HCT116 (cell line): ENCODE measurements at regions not wholly inside any gene's neighbourhood (a gene's known extent, or its start where the extent isn't known, plus 50 kb on each side); places are given as distances from the start of the nearest gene placed in this dataset.

ENCODE experiments used
- ATAC-seq: fragments of 200-7000 bp; cut with Tn5 transposase; 2 replicates; pipeline ENCODE4 v1.9.1; 2020; ENCODE audit warnings: mild to moderate bottlenecking, moderate library complexity
- BruUV-seq: library from RNA; stranded (reverse); fragments of 400-500 nt; replicated peaks from 2 replicates; lab custom pipeline; 2021; lab: Mats Ljungman, UMichigan
- CTCF ChIA-PET: fragments of 300-600 bp; sonication (Branson Sonifier 250); formaldehyde crosslinking; loops from one replicate; lab custom pipeline; 2021; ENCODE audit warnings: antibody characterized with exemption; lab: Charles Lee
- POLR2A ChIA-PET: fragments of 300-600, 350-600 bp; sonication (Branson Sonifier 250); formaldehyde crosslinking; loops from one replicate; lab custom pipeline; 2021; ENCODE audit warnings: antibody characterized with exemption; lab: Charles Lee
- RAD21 ChIA-PET, 2 experiments: fragments of 300-600 bp; sonication (Branson Sonifier 250); formaldehyde crosslinking; loops; one replicate each; lab custom pipeline; 2023; ENCODE audit warnings: low total read pairs in 2 of 2; ENCODE audit not compliant: uncharacterized antibody in 2 of 2, unreplicated experiment in 2 of 2, low non-redundant PET in 1 of 2; lab: Charles Lee
- DNase-seq: peaks from one replicate; pipeline ENCODE4 v3.0.0-alpha.2; 2010; ENCODE audit warnings: low read depth, low spot score
- H2AFZ ChIP-seq: fragments of 200-600 bp; shearing (Covaris generic), sonication (generic); 2 replicates; pipeline ENCODE4 v1.6.1; 2017; ENCODE audit warnings: low read depth, mixed run types, mixed read lengths, antibody characterized with exemption, low read length; ENCODE audit not compliant: poor library complexity, severe bottlenecking
- H3K27ac ChIP-seq: 2 replicates; pipeline ENCODE4 v1.5.1; 2012; ENCODE audit warnings: low read depth, low read length
- H3K27me3 ChIP-seq: fragments of 200-600 bp; sonication (generic); 2 replicates; pipeline ENCODE4 v1.6.1; 2016; ENCODE audit warnings: mixed run types, low read length, mixed read lengths; ENCODE audit not compliant: insufficient read depth
- H3K36me3 ChIP-seq, 2 experiments: fragments of 200-500 bp in 1 of 2; fragments of 200-600 bp in 1 of 2; sonication (Bioruptor generic) in 1 of 2; sonication (generic) in 1 of 2; 2 replicates each; pipeline versions ENCODE4 v1.5.1 to v1.6.1; 2014 to 2016; ENCODE audit warnings: low read length in 2 of 2, inconsistent platforms in 1 of 2, mixed read lengths in 1 of 2, mixed run types in 1 of 2; ENCODE audit not compliant: insufficient read depth in 2 of 2, control insufficient read depth in 1 of 2
- H3K4me1 ChIP-seq, 2 experiments: fragments of 200-600 bp in 1 of 2; sonication (generic) in 1 of 2; 2 replicates each; pipeline versions ENCODE4 v1.5.1 to v1.6.1; 2012 to 2017; ENCODE audit warnings: low read length in 2 of 2, inconsistent platforms in 1 of 2, mild to moderate bottlenecking in 1 of 2, mixed read lengths in 1 of 2, mixed run types in 1 of 2, moderate library complexity in 1 of 2; ENCODE audit not compliant: insufficient read depth in 2 of 2, control insufficient read depth in 1 of 2
- H3K4me2 ChIP-seq: fragments of 200-600 bp; sonication (generic); 2 replicates; pipeline ENCODE4 v1.6.1; 2017; ENCODE audit warnings: mixed run types, low read length, mixed read lengths
- H3K4me3 ChIP-seq, 2 experiments: fragments of 200-600 bp in 1 of 2; sonication (generic) in 1 of 2; replicated peaks in 1 of 2; 2 replicates each; pipeline ENCODE4 v1.5.1; 2011 to 2016; ENCODE audit warnings: low read length in 2 of 2, control low read depth in 1 of 2, low read depth in 1 of 2, mild to moderate bottlenecking in 1 of 2, mixed read lengths in 1 of 2, mixed run types in 1 of 2
- H3K79me2 ChIP-seq: fragments of 200-600 bp; sonication (generic); 2 replicates; pipeline ENCODE4 v1.6.1; 2017; ENCODE audit warnings: mild to moderate bottlenecking, mixed run types, low read length, moderate library complexity, mixed read lengths; ENCODE audit not compliant: insufficient read depth
- H3K9ac ChIP-seq: fragments of 200-600 bp; sonication (generic); 2 replicates; pipeline ENCODE4 v1.6.1; 2016; ENCODE audit warnings: low read length, mixed read lengths
- H3K9me2 ChIP-seq: fragments of 200-600 bp; sonication (generic), shearing (Covaris generic); 2 replicates; pipeline ENCODE4 v1.6.1; 2017; ENCODE audit warnings: mixed run types, mild to moderate bottlenecking, moderate library complexity; ENCODE audit not compliant: insufficient read depth
- H3K9me3 ChIP-seq, 2 experiments: fragments of 200-500 bp in 1 of 2; fragments of 200-600 bp in 1 of 2; sonication (Bioruptor generic) in 1 of 2; sonication (generic) in 1 of 2; 2 replicates each; pipeline ENCODE4 v1.6.1; 2014 to 2017; ENCODE audit warnings: low read length in 2 of 2, mixed read lengths in 2 of 2, inconsistent platforms in 1 of 2, low read depth in 1 of 2, mild to moderate bottlenecking in 1 of 2, mixed run types in 1 of 2, moderate library complexity in 1 of 2; ENCODE audit not compliant: control insufficient read depth in 1 of 2, insufficient read depth in 1 of 2
- H4K20me1 ChIP-seq: fragments of 200-600 bp; sonication (generic), shearing (Covaris generic); 2 replicates; pipeline ENCODE4 v1.6.1; 2017; ENCODE audit warnings: mixed run types, mild to moderate bottlenecking, moderate library complexity; ENCODE audit not compliant: insufficient read depth
- CEBPB ChIP-seq: IDR thresholded peaks from 2 replicates; pipeline ENCODE4 v1.6.1; 2012; ENCODE audit warnings: low read depth
- CTCF ChIP-seq, 3 experiments: fragments of 200-600 bp in 1 of 3; sonication (generic) in 1 of 3; IDR thresholded peaks in 2 of 3; conservative IDR thresholded peaks in 1 of 3; 2 replicates each; pipeline ENCODE4 v1.5.1; 2012 to 2017; ENCODE audit warnings: low read depth in 2 of 3, low read length in 2 of 3, antibody characterized with exemption in 1 of 3, borderline replicate concordance in 1 of 3, control low read depth in 1 of 3, mild to moderate bottlenecking in 1 of 3, mixed read lengths in 1 of 3, mixed run types in 1 of 3, moderate library complexity in 1 of 3; ENCODE audit not compliant: insufficient read depth in 1 of 3
- EGR1 ChIP-seq: IDR thresholded peaks from 2 replicates; pipeline ENCODE4 v1.6.1; 2012; ENCODE audit warnings: low read depth
- ELF1 ChIP-seq: IDR thresholded peaks from 2 replicates; pipeline ENCODE4 v1.6.1; 2012; ENCODE audit warnings: low read depth, borderline replicate concordance
- EZH2 ChIP-seq: fragments of 200-600 bp; sonication (generic); IDR thresholded peaks from 2 replicates; pipeline ENCODE4 v1.6.1; 2017; ENCODE audit warnings: antibody characterized with exemption, mixed run types
- EZH2phosphoT487 ChIP-seq: fragments of 200-600 bp; IDR thresholded peaks from 2 replicates; pipeline ENCODE4 v1.6.1; 2018; ENCODE audit warnings: antibody characterized with exemption, borderline replicate concordance
- FOSL1 ChIP-seq: IDR thresholded peaks from 2 replicates; pipeline ENCODE4 v1.6.1; 2012; ENCODE audit warnings: low read depth
- JUND ChIP-seq: IDR thresholded peaks from 2 replicates; pipeline ENCODE4 v1.6.1; 2012
- POLR2A ChIP-seq: IDR thresholded peaks from 2 replicates; pipeline ENCODE4 v1.7.0; 2011; ENCODE audit warnings: borderline replicate concordance; ENCODE audit not compliant: insufficient read depth, insufficient read length; ENCODE audit errors: extremely low read depth
- RAD21 ChIP-seq: IDR thresholded peaks from 2 replicates; pipeline ENCODE4 v1.6.1; 2012; ENCODE audit warnings: low read depth, mild to moderate bottlenecking
- SIN3A ChIP-seq: IDR thresholded peaks from 2 replicates; pipeline ENCODE4 v1.6.1; 2012; ENCODE audit warnings: low read depth
- SRF ChIP-seq: IDR thresholded peaks from 2 replicates; pipeline ENCODE4 v1.6.1; 2012; ENCODE audit warnings: low read depth
- TCF7L2 ChIP-seq: IDR thresholded peaks from 2 replicates; pipeline ENCODE4 v1.7.0; 2011; ENCODE audit warnings: borderline replicate concordance, inconsistent platforms; ENCODE audit not compliant: insufficient read depth, insufficient read length; ENCODE audit errors: extremely low read depth
- ZFX ChIP-seq: fragments of 450-650 bp; IDR thresholded peaks from 2 replicates; pipeline ENCODE4 v1.6.1; 2017
- ZNF274 ChIP-seq: fragments of 200-500 bp; sonication (Bioruptor generic); IDR thresholded peaks from 2 replicates; pipeline ENCODE4 v1.6.1; 2014; ENCODE audit warnings: mild to moderate bottlenecking, low read depth, low read length, inconsistent platforms
- intact Hi-C: fragments of 100-400 bp; cut with micrococcal nuclease; formaldehyde crosslinking; loops from 2 replicates; pipeline ENCODE4 v1.10.0; 2022
- TF ChIP-seq, protein P1 (sequence below): IDR thresholded peaks from 2 replicates; pipeline ENCODE4 v1.6.1; 2011; ENCODE audit warnings: mild to moderate bottlenecking, low read length, moderate library complexity; ENCODE audit not compliant: insufficient replicate concordance; ENCODE audit errors: extremely low read depth

- POLR2A ChIA-PET, result no interaction called here
- H4K20me1 ChIP-seq, result no peaks in the 10 kb centered on the region
- no TSS peak for BruUV-seq
- TF ChIP-seq ZNF274, result no peak
- TF ChIP-seq POLR2A, result no peak
- TF ChIP-seq CTCF (IDR thresholded peaks at IDR 0.05 in 2 of 3, conservative IDR thresholded peaks at IDR 0.05 in 1 of 3; ENCODE audit: borderline replicate concordance in 1 of 3, insufficient read depth in 1 of 3, low read depth in 2 of 3, low read length in 2 of 3), result no peak
- no peak for TF ChIP-seq JUND
- TF ChIP-seq EZH2phosphoT487, result no peak
- TF ChIP-seq TCF7L2, result no peak
- no peak for TF ChIP-seq ZFX
- TF ChIP-seq ELF1, result no peak
- no peak for TF ChIP-seq EGR1
- TF ChIP-seq, protein P1, sequence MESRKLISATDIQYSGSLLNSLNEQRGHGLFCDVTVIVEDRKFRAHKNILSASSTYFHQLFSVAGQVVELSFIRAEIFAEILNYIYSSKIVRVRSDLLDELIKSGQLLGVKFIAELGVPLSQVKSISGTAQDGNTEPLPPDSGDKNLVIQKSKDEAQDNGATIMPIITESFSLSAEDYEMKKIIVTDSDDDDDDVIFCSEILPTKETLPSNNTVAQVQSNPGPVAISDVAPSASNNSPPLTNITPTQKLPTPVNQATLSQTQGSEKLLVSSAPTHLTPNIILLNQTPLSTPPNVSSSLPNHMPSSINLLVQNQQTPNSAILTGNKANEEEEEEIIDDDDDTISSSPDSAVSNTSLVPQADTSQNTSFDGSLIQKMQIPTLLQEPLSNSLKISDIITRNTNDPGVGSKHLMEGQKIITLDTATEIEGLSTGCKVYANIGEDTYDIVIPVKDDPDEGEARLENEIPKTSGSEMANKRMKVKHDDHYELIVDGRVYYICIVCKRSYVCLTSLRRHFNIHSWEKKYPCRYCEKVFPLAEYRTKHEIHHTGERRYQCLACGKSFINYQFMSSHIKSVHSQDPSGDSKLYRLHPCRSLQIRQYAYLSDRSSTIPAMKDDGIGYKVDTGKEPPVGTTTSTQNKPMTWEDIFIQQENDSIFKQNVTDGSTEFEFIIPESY, result no peak
- no peak for TF ChIP-seq SRF
- TF ChIP-seq SIN3A, result no peak
- TF ChIP-seq FOSL1, result no peak
- no peak for TF ChIP-seq RAD21
- no peak for TF ChIP-seq CEBPB
- TF ChIP-seq EZH2, result no peak
- no peaks in the 10 kb centered on the region for H3K9me2 ChIP-seq
- CTCF ChIA-PET, result interaction anchor here (1.5 kb wide), 1 partner anchor 87 kb away, joined by 4 read pairs; no protein-coding TSS in a partner anchor
- no peak overlapping the region for H3K4me3 ChIP-seq
- intact Hi-C loops, result no loop called here
- no peak overlapping the region for H3K4me2 ChIP-seq
- ATAC-seq (no peak), DNase-seq (no peak)
- H3K27ac ChIP-seq, result no peak overlapping the region
- no peaks in the 10 kb centered on the region for H3K27me3 ChIP-seq
- RAD21 ChIA-PET, result no interaction called here
- H2AFZ ChIP-seq, result no peak overlapping the region
- H3K79me2 ChIP-seq, result no peaks in the 10 kb centered on the region
- H3K9me3 ChIP-seq, result no peaks in the 10 kb centered on the region
- H3K36me3 ChIP-seq, result no peaks in the 10 kb centered on the region
- no peaks in the 10 kb centered on the region for H3K4me1 ChIP-seq
- no peak overlapping the region for H3K9ac ChIP-seq
Observed at GRCh38 chr12:68070957-68071356, 81.7 kb downstream of the IFNG-AS1 start.
